ENCODE measurements at regions not wholly inside any gene's neighbourhood (a gene's known extent, or its start where the extent isn't known, plus 50 kb on each side); places are given as distances from the start of the nearest gene placed in this dataset.

DNA sequence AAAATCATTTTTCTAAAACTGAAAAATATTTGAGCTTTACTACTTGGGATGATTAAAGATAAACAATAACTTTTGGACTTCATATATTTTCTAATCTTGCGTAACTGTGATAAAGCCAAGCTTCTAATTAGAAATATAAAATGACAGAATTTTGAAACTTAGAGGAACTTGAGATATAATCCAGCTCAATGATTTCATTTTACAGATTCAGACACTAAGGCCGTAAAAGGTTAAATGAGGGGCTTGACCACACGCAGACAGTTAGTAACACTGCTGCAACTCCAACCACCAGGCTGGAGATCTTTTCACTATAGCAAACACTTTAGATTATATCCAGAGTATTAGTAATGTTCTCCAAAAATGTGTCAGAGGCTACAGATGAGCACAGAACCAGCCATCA is 445.5 kb downstream of the ZEB2 start:
- no peak for DNase-seq

DNA sequence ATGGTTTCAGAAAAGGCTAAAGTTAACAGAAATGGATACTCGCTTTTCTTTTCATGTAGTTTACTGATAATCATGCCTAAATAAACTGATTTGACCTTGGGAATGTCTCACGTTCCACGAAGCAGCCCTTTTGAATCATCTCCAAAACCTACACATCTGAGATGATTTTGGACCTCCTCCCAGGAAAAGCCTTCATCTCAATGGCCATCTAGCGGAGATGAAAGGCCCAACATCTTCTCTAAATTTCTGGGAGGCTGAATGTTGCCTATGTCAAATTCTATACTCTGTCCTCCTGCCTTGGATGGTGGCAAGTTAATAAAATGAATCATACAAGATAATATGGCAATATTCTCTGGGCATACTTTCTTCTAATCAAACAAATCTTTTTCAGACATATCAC is 448.5 kb downstream of the ZEB2 start:
- no peak for DNase-seq

DNA sequence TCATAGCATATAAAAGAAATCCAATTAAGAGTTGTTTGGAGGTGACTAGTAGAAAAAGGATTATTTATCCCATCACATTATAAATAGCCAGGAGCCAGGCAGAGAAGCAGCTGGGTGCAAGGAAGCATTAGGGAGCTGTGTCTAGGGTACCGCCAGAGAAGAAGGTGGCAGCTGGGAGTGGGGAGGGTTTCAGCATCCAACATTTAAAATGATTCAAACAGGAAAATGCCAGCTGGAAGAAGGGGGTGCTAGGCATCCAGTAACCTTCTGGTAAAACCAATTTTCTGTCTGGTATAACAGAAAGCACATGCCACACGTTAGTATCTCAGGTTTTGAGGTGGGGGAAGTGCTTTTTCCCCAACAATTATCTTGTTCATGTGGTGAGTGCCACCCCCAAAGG is 452.4 kb downstream of the ZEB2 start:
- DNase-seq, result peak; percentile 3

DNA sequence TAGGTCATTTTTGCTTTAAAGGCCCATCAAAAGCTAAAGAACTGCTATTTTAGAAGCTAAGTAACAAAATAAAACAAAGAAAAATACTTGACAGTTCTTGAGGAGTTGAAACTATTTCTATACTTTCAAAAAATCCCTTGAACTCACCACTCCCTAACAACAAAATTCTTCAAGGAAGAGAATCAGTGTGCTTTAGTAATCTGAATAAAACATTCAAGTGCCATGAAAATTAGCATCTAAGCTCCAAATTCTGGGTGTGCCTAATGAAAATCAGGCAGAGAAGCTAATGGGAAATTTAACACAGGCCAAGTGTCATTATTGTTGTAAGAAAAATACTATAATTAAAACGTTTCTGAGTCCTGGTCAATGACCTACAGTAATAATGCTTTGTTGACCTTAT is 456.3 kb downstream of the ZEB2 start:
- no peak for DNase-seq

DNA sequence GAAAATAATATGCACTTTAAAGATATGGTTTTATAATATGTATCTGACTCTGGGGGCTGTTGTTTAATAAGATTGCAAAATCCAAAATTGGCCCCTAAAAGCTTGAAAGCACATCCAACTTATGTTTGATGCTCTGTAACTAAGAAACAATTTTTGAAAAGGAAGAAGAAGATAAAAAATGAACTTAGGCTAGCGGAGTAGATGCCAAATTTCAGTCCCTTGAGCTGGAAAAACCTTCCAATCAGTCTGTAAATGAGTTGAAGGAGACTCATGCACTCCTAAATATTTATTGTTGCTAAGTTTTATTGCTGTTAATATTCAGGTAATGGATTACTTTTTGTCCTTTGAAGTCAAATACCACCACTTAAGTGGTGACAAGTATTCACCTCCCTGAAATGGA is 465.0 kb downstream of the ZEB2 start:
- DNase-seq, result no peak

DNA sequence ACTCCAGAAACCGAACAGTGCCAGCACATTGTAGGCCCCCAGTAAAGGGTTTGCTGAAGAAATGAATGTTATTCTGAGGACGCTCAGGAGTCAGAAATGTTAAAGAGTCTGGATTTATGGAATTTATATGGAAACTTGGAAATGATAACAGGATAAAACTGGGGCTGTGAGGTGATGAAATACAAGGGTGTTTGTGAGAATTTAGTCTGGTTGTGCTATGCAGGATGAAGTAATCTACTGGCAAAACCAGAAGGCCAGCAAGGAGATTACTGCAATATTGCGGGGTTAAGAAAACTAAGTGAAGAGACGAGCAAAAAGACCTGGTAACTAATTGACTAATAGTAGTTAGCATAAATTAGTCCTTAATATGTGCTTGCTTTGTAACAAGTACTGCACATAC is 467.8 kb downstream of the ZEB2 start:
- no peak for DNase-seq

DNA sequence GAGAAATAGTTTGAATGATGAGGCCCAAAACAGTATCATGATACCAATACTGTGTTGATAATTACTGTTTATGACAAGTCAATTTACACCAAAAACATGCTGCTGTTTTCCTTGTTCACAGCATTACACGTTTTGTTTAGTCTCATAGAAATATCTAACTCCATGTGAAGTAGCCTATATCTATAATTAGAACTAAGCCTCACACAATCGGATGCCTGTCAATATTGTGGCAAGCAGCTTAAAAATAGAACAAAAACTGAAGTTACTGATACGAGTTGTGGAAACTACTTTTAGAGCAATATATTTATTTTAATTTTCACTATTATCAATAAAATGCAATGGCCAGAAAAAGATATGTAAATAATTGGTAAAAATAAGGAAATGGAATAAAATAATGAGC is 470.8 kb downstream of the ZEB2 start:
- no peak for DNase-seq

DNA sequence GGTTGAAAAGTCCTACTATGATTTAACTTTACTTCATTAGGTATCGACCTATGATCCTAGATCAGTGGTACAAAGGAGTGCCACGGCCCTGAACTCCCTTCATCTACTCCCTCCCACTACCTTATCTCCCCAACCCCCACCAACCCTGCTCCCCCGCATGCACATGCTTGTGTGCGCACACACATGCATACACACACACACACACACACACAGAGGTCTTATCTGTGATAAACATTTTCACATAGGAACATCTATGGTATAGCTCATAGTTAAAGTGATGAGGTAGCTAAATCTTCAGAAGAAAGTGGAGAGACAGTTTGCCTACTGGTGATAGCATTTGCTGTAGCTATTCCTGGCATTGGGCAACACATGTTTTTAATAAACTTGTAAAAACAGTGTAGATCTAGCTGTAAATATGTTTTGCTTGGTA is 471.3 kb downstream of the ZEB2 start:
- peak; percentile 13 for DNase-seq

DNA sequence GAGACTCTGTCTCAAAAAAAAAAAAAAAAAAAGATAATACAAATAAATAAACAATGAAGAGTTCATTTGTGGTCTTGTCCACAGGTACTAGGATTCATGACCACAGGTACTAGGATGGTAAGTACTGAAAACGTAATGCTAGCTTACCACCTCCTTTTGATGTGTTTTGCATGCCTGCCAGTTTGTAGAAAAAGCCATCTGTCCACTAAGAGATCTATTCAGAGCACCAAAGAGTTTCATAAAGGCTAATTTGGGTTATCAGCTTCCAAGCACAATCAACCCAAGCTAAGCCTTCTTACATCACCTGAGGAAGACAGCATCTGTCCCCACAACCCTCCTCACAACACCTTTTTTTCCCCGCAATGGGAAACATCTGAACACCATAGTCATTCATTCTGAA is 477.2 kb downstream of the ZEB2 start:
- DNase-seq, result no peak

DNA sequence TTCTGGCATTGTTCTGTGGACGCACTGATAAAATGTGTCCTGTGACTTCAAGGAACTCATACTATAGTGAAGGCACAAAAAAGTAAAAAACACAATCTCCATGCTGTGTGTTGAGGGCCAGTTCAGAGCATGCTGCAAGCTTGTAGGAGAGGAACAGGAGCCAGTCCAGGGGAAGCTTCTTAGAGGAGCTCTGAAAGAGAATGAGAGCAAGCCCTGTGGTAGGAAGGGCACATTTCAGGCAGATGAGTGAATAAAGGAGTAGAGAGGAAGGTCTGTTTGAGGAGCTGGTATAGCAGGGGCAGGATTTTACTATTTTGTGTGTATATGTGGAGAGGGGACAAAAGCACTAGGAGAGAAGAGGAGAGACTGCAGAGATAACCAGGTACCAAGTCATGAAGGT is 478.3 kb downstream of the ZEB2 start:
- DNase-seq, result peak; percentile 14

DNA sequence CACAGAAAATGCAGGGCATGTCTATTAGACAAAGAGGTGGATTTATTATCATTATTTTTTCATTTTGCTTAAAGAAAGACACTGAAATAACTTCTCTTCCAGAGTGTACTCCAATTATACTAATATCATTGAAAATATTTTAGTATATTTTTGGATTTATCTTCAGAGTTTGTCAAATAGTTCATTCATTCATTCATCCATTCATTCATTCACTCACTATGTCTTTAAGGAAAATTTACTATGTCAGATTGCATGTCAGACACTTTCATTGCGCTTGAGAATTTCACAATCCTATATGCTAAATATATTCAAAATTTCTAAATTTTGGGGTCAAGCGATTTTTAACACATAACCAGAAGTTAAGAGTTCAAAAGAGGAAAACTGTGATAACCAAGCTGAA is 479.1 kb downstream of the ZEB2 start:
- no peak for DNase-seq

DNA sequence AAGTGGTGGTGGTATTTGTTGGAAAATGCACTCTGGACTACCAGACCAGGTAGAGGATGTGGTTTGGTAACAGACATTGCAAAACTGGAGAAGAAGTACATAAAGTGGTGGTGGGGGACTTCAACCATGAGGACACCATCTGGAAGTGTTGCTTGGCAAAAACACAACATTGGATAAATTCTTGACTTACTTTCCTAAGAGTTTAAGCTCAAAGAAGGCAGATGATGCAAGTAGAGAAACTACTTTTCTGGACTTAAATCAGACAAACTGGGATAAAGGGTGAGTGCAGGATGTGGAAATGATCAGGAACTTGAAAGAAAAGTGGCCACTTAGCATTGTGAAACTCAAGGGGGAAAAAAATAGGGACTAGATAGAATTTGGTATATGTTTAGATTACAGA is 487.4 kb downstream of the ZEB2 start:
- no peak for DNase-seq

DNA sequence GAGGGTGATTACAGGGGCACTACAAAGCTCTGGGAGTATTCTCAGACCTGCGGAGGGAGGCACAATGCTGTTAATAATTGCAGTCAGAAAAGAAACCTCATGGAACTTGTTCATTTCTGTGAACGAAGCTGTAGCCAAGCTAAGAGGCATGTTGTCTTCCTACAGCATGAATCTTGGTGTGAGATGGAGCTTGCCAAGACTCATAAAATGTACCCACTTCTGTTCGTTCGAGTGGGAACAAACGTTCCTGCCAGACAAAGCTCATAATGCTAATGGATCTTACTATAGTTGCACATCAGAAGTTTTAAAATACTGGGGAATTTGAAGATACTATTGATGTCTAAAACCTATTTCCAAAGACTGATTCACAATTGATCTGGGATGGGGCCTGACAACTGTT is 489.1 kb downstream of the ZEB2 start:
- DNase-seq, result no peak

DNA sequence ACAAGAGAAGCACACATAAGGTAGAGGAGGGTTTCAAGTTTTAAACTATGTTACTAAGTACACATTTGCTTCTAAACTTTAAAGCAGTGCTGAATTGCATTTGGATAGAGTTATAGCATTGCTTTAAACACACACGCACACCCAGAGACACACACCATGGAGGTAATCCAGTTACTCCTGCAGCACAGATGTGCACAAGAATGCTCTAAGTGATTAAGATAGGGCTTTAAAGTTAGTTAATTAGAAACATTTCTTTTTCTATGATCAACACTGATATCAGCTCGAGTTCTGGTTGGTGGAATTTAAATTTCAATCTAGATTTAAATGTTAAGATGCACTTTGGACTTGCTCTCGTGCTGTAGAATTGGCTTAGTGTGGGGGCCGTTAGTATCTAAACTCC is 492.3 kb downstream of the ZEB2 start:
- no peak for DNase-seq

DNA sequence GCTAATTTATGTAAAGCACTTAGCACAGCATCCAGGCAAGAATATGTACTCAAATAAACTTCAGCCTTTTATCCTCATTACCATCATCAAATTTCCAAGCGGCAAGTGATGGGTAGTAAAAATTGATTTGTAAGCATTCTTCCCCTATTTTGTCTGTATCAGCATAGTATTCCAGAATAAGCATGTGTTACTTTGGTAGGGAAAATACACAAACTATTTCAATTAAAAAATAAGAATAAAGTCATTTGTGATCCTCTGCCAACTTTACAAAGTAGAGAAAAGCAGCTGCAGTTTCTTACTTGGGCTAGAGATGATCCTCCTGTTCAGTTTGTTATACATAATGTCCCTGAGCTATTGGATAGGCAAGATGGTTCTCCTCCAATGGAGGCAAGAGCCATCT is 493.2 kb downstream of the ZEB2 start:
- no peak for DNase-seq

DNA sequence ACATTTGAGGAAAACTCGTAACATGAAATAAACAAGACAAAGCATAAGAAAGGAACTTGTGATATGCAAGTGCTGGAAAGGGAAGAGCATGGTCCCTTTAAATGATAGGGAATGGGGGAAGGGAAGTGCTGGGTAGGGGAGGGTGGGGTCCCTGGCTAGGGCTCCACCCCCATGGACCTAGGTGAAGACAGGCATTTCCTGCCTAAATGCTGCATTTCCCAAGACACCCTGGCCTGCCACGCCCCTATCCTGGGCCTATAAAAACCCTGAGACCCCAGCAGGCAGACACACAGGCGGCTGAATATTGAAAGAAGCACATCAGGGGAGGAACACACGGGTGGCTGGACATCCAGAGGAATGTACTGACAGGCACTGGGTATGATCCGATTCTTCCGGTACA is 499.9 kb downstream of the ZEB2 start:
- no peak for DNase-seq

DNA sequence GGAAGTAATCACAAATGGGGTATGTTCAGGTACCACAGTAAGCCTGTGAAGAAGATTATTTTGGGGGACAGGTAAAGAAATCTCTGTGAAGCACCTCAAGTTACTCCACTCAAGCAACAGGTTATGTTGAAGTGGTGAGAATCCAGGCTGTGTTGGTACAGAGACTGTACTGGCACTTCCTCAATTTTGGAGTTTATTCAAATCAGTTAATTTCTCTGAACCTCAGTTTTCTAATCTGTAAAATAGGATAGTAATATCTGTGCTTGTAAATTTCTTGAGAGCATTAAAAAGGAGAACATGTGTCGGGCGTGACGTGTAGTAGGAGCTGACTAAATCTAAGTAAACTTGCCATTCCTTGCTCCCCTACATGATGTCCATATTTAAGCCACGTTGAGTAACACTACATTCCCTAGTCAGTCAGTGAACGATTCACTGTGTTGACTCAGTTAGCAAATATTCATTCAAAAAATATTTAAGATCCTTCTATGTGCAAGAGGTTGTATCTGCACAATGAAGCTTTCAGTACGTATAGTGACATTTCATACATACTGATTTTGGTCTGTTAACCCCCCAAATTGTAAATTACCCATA is 504.2 kb downstream of the ZEB2 start:
- no peak for DNase-seq

DNA sequence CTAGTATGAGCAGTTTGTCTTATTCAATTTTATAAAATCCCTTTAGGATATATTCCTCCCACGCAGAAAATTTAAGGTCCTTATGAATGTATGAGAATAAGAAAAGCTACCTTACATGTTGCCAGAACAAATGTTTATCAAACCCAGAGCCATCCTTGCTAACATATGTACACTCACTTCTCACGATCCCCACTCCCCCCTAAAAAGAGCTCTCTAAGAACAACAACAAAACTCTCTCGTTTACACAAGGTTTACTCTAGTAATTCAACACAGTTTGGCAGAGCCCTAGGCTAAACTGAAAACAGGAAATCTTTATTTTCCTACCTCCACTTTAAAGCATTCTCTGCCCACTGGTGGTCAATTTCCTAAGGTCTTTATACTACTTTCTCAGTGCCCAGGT is 504.9 kb downstream of the ZEB2 start:
- no peak for DNase-seq

DNA sequence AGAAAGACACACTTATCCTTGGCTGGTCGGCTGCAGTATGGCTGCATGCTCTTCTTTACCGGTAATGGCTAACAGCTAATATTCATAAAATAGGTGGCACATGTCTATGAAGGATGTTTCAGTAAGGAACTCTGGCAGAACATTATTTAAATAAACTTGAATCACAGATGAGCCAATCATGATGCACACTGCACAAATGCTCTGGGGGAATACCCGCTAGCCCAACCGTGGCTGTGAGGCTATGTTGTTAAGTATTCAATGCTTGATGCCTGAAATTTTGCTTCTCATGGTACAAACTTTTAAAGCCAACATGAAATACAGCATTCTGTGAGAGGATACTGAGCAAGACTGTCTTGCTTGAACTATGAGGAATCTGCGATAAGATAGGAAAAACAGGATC is 505.8 kb downstream of the ZEB2 start:
- no peak for DNase-seq

DNA sequence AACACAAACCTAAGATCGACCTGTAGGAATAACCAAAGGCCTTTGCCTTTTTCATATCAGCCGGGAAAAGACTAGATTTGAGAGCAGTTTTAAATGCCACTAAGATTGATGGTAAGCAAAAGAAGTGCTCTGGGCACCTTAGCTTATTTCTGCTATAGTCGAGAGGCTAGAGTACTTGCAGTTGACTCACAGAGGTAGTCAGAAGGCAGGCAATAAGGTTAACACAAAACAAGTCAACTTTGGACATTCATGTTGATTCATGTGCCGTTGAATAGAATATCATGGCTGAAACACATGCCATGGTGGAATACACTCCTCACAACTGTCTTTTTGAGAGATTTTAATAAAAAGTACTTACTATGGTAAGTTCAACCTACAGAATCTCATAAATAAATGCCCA is 507.6 kb downstream of the ZEB2 start:
- DNase-seq, result no peak

DNA sequence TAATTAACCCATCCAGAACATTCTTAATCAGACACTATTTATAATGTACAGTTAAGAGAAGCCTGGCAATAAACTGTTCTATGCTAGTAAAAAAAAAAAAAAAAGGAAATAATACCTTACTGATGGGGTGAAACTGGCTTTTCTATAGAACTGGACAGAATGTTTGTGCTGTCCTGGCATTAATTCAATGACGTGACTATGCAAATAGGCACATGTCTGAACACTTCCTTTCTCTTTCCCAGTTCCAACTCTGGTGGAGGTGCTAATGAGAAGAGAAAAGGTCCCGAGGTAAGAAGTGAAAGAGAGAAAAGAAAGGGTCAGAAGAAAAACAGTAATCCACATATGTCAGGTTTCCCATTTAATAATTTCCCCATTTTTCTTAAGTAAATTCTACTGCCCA is 508.4 kb downstream of the ZEB2 start:
- no peak for DNase-seq

DNA sequence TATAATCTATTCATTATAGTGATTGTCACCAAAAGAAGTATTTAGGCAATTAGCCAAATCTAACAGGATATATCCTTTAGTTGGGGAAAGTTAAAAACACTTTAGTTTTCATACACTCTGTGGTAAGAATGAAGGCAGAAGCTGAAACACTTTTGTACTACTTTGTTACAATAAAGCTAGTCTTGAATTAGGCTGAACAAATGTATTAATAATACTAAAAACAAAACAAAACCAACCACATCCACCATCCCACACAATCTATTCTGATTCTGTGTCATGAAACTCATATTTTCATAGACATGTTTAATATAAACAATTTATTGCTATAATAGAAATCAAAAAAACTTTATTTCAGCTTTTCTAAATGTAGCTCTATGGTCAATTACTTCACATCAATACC is 508.8 kb downstream of the ZEB2 start:
- no peak for DNase-seq

DNA sequence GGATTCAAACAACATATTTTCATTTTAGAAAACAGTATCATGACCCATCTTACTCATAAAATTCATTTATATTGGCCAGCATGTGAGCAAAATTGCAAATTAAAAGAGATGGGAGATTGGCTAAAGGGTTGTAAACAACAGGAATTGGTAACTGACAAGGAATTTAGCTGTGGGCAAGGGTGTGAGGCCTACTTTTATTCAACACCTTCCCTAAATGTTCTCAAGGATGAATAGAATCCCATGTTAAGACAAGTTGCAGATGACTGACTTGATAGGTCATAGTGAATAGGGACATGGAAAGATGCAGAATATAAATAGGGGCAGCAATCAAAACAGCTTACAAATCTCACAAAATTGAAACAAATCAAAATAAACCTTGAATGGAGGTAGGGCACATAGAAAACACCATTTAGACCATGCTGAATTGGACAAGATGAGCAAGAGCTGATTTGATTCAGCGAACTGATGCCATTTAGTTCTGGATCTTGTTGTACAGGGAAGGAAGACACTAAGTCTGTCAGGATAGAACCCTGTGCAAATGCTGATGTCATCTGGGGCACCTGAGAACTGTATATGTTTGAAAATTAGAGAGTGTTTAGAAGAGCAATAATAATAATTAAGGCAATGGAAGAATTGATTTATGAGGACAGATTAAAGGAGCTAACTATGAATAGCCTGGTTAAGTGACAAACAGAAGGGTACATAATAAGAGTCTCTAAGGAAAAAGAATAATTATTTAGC is 509.7 kb downstream of the ZEB2 start:
- no peak for DNase-seq

DNA sequence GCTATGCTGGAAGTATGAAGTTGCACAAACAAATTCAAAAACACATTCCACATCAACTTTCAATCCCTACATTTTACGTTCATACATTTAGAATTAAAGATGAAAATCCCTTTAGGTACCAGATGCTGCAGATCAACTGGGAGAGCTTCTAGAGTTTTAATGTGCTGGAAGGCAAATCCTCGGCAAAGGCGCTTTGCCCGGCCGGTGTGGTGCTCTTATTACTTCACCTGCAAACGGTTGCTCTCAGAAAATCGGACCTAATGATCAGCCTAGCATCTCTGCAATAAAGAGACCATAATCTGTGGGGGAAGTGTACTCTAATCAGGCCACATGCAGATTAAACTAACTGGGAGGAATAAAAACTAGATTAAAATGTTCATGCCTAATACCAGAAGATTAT is 513.8 kb downstream of the ZEB2 start:
- no peak for DNase-seq

DNA sequence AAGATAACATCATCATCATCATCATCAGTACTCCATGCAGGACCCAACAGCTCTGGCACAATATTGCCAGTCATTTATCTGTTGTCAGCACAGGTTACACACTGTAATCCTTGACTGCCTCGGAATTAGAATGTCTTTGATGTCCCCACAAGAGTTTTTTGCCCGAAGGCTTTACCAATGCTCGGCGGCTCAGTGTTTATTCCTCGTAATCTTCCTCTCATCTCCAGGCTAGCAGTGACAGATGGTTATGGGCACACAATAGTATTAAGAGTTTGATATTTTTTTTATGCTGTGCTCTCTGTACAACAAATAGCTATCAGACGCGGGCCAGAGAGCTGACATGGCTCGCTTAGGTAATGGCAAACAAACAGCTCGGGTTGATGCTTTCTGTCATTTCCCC is 515.2 kb downstream of the ZEB2 start:
- DNase-seq, result no peak
